Sigmoid colon (tissue), 4 donors: ENCODE measurements at regions not wholly inside any gene's neighbourhood (a gene's known extent, or its start where the extent isn't known, plus 50 kb on each side); places are given as distances from the start of the nearest gene placed in this dataset.

ENCODE experiments used
- EP300 ChIP-seq, 4 donors: sonication (generic); formaldehyde crosslinking; IDR thresholded peaks; one replicate each; pipeline ENCODE4 v1.6.1; 2017; ENCODE audit warnings: antibody characterized with exemption in 4 of 4
- POLR2A ChIP-seq, 2 donors: fragments of 450-650 bp; IDR thresholded peaks; one replicate each; pipeline ENCODE4 v1.6.1; 2016; ENCODE audit warnings: antibody characterized with exemption in 2 of 2, mild to moderate bottlenecking in 2 of 2, moderate library complexity in 2 of 2
- POLR2AphosphoS5 ChIP-seq, 4 donors: sonication (generic); formaldehyde crosslinking; IDR thresholded peaks; one replicate each; pipeline ENCODE4 v1.6.1; 2017; ENCODE audit warnings: antibody characterized with exemption in 4 of 4
- TF ChIP-seq, protein P1 (sequence below), 4 experiments: fragments of 450-650 bp in 3 of 4; fragments of 200-600 bp in 1 of 4; IDR thresholded peaks; one replicate each; pipeline ENCODE4 v1.5.1; 2016 to 2019; ENCODE audit warnings: antibody characterized with exemption in 4 of 4, mild to moderate bottlenecking in 3 of 4, moderate library complexity in 2 of 4

DNA sequence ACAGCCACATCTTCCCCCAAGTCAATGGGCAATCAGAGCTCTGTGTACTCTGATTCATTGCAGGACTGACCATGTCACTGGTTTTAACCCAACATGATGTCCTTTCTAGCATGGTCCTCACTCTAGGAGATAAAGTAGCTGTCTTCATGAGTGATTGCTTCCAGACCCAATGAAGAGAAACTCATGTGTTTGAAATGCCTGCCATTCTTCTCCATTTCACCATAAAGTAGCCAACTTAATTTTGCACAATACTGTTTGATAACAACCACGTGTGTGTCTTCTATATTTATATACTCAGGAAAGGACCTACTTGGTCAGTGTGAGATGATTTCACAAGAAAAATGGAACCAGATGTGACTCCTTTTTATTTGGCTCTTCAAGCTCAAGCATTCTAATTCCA lies 172.5 kb downstream of the AXIN2 start:
- TF ChIP-seq, protein P1, sequence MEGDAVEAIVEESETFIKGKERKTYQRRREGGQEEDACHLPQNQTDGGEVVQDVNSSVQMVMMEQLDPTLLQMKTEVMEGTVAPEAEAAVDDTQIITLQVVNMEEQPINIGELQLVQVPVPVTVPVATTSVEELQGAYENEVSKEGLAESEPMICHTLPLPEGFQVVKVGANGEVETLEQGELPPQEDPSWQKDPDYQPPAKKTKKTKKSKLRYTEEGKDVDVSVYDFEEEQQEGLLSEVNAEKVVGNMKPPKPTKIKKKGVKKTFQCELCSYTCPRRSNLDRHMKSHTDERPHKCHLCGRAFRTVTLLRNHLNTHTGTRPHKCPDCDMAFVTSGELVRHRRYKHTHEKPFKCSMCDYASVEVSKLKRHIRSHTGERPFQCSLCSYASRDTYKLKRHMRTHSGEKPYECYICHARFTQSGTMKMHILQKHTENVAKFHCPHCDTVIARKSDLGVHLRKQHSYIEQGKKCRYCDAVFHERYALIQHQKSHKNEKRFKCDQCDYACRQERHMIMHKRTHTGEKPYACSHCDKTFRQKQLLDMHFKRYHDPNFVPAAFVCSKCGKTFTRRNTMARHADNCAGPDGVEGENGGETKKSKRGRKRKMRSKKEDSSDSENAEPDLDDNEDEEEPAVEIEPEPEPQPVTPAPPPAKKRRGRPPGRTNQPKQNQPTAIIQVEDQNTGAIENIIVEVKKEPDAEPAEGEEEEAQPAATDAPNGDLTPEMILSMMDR (IDR thresholded peaks at IDR 0.05): no peak
- peak in 1 of 4 donors; percentile 45 for TF ChIP-seq POLR2AphosphoS5 (IDR thresholded peaks at IDR 0.05)
- TF ChIP-seq POLR2A (IDR thresholded peaks at IDR 0.05): no peak
- no peak for TF ChIP-seq EP300 (IDR thresholded peaks at IDR 0.05)
